Activated CD4-positive, alpha-beta T cell treated with anti-CD3 and anti-CD28 coated beads for 4 hours (primary cell): ENCODE measurements at regions not wholly inside any gene's neighbourhood (a gene's known extent, or its start where the extent isn't known, plus 50 kb on each side); places are given as distances from the start of the nearest gene placed in this dataset.

ENCODE experiments used
- DNase-seq, 2 donors: peaks; one replicate each; pipeline ENCODE4 v3.0.0-alpha.2; 2020

DNA sequence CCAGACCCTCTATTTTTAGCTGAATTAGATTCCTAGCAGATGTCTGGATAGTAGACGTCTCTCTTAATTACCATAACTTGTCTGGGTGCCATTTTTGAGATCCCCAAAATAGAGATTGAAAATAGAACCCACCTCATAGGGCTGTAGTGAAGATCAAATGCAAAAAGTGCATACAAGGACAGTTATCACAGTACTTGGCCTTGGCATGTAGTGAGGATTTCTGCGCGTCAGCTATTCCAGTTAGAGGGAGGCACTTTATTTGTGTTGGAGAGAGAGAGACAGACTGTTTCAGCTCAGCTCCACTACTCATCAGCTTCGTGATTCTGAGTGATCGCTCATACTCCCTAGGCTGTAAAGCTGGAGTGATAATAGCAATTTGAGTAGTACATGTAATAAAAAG, 59.6 kb upstream of the CDH13 start:
- DNase-seq, result no peak

DNA sequence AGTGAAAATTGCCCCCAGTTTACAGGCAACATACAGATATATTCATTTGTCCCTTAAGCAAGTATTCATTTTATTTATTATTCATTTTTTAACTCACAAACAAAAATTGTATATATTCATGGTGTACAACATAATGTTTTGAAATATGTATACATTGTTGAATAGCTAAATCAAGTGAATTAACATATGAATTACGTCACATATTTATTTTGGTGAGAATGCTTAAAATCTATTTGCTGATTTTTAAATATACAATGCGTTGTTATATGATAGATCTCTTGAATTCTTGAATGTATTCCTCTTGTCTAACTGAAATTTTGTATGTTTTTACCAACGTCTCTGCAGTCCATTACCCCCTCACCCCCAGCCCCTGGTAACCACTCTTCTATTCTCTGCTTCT, 63.4 kb upstream of the CDH13 start:
- no peak for DNase-seq

GRCh38 chr16:82562183-82562683, 64.5 kb upstream of the CDH13 start:
- no peak for DNase-seq

DNA sequence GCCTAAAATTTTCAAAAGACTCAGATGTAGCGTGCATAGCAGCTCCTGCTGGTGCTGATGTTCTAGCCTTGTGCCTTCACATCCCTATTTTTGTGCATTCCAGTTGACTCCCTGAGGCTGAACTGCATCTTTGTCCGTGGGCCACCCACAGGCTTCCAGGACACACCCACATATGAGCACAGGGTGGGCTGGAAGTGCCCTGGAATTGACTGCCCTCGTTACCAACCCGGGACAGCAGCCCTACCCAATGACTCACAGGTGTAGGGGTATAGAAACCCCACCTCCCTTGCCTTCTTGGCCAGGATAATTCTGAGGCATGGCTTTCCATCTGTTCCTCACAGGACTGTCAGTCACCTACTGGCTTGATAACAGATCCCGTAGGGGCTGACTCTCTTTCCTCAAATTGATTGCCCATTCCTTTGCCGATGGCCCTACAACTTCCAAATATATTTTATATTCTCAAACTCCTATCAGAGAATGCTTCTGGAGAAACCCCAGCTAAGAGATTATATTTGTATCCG, 65.9 kb upstream of the CDH13 start:
- no peak for DNase-seq

DNA sequence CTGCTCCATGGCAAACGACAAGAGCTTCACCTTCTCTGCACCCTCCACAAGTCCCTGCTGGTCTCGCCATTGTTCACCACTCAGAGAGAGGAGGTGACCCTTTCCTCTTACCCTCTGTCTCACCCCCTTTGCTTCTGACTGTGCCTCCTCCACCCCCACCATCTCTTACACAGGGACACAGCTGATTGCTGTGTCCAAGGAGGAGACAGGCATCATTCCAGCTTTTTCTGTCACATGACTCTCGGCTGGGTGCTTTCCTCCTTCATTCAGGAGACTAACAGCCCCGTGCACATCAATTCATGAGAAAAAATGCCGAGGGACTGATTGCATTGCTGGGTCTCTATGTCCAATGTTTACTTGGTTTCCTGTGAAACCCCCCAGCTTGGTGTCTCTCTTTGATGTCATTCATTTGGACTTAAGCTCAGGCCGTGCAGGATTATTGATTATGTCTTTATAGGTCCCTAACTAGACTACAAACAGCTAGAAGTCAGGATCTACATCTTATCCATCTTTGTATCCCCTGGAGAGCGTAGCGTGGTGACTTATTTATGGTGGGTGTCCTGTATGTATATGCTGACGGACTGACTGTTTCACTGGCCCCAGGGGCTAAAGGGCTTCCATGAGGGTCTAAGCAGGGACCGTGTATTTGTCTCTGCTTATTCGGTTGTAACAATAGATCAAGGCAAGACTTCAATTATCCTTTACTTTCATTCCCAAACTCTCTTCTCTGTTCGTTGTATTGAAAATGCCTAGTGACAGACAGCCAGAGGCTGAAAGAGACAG, 82.2 kb upstream of the CDH13 start:
- no peak for DNase-seq

- no peak for DNase-seq
These were observed 84.1 kb upstream of the CDH13 start for GRCh38 chr16:82542714-82543113.

DNA sequence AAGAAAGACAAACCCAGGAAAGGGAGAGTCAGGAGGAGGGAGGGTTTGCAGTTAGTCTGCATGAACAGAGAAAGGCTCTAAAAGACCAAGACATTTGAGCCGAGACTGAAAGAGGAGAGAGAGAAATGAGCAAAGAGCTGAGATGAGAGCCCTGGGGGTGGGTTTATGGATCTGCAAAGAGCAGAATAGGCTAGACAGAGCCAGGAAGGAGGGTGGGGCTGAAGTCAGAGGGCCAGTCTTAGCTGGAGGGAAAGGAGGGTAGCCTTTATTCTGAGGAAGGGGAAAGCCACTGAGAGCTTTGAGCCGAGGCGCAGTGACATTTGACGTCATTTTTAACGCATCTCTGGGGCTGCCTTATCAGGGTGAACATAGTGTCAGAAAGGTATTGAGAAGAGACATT, 85.7 kb upstream of the CDH13 start:
- no peak for DNase-seq

DNA sequence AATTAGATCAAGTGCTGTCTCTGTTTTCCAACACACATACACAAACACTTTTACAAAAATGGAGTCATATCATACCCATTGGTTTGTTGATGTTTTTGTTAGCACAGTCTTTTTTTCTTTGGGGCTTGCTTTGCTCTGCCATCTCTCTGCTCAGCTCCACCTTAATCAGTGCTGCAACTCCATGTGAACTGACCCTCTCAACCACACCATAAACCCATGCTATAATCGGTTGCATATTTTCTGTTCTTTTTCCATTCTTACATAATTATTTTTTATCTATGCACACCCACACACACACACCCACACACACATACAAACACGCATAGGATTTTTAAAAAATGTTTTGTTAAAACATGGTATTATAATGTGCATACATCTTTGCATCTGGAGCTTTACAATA, 91.0 kb upstream of the CDH13 start:
- no peak for DNase-seq

DNA sequence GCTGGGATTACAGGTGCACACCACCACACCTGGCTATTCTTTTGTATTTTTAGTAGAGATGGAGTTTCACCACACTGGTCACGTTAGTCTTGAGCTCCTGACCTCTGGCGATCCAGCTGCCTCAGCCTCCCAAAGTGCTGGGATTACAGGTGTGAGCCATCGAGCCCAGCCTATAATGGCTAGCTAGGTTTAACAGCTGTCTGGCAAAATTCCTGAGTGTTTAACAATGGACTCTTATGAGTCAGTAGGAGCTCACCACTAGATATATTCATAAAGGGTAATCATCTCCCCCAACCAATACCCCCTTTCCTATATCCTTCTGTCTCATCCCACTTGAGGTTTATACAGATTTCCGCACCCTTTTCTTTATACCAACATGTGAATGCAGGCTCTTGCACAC, 91.5 kb upstream of the CDH13 start:
- DNase-seq, result no peak

DNA sequence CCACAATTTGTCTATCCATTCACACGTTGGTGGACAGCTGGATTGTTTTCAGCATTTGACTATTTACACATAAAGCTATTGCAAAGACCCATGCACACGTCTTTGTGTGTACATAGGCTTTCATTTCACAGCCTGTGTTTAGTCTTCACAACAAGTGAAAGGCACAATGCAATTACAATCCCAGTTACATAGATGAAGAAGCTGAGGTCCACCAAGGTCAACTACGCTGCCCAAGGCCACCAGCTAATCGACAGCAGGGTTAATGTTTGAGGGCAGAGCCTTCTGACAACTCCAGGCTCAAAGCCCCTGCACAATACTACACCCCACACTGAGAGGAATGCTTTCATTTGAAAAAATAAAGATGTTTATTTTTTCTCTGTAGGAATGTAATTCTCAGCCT, 93.6 kb upstream of the CDH13 start:
- no peak for DNase-seq

DNA sequence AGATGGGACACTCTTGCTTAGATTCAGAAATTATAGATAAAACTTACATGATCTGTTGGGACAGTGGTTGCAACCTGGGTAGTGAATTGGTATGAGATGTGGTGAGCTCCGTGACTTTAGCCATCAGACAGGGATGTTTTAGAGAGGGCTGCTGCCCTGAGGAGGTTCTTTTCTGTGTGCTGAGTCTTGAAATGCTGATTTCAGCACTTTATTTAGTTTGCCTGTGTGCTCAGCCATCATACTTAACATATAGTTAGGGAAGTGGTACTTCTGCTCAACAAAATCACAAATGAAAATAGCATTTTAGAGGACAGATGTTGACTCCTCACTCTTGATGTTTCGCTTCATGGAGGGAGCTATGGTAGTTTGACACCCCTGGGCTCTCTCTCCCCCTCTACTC, 95.9 kb upstream of the CDH13 start:
- no peak for DNase-seq

- no peak for DNase-seq
These were observed 99.7 kb upstream of the CDH13 start for GRCh38 chr16:82527101-82527500.

DNA sequence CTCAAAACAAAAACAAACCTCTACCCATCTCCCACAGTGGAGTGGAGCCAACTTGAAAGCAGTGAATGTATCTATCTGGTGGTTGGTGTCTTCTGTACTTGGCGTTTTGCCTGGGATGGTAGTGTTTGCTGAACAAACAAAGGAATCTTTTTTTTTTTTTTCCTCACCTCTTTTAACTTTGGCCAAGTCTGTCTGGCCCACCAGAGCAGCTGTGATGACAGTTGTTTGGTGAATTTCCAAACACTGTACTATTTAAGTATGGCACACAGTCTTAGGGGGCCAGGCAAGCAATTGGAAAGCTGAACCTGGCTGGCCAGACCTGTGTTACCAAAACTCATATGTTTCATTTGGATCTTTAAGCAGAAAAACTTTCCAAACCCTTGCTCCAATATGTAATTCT, 101.8 kb upstream of the CDH13 start:
- DNase-seq, result no peak

- no peak for DNase-seq
These were observed 103.0 kb upstream of the CDH13 start for GRCh38 chr16:82523815-82524214.

DNA sequence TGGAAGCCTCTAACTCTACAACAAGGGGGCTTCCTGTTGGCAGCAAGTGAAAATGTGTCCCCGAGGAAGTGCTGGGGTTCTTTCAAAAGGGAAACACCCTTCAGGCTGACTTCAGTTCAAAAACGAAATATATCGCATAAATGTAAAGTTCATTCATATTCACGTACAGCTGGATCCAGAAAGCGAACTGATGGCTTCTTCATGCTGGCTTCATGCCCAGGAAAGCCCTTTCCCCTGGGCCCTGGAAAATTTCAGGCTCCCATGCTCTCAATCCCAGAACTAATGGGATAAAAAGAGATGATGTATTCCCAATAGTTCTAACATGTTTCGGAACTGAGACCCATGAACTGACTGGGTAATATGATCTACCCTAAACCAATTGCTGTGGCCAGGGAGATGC, 104.7 kb upstream of the CDH13 start:
- DNase-seq, result no peak

DNA sequence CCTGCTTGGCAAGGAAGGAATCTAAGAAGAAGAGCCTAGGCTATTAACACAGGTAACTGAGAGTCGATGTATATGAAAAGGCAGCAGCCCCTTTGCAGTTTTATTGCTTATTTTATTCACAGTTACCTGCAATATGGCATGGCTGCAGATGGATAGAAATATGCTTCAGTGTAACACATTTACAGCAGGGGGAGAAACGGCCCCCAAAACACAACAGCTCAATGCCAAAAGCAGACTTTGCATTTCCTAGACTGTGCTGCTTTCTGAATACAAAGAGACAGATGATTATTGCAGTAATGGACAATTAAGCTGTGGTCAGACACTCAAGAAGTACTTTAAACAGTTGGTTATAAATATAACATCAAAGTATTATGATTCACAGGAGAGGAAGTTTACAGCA, 108.0 kb upstream of the CDH13 start:
- no peak for DNase-seq

DNA sequence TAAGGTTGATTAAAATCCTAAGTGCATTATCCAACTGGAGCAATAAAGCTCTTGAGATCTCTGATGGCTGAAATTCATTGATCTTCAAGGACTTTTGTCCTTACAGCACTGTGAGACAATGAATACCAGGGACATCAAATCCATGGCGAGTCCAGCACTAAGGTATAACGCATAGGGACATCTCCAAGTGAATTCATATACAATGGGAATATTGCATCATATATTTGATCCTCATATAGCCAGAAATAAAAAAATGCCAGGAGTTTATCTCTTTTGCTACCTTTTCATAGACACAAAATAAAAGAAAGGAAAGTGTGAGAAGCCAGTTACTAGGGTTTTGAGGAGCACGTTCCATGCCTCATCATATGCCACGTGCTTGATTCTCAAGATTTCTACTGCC, 112.5 kb upstream of the CDH13 start:
- no peak for DNase-seq

DNA sequence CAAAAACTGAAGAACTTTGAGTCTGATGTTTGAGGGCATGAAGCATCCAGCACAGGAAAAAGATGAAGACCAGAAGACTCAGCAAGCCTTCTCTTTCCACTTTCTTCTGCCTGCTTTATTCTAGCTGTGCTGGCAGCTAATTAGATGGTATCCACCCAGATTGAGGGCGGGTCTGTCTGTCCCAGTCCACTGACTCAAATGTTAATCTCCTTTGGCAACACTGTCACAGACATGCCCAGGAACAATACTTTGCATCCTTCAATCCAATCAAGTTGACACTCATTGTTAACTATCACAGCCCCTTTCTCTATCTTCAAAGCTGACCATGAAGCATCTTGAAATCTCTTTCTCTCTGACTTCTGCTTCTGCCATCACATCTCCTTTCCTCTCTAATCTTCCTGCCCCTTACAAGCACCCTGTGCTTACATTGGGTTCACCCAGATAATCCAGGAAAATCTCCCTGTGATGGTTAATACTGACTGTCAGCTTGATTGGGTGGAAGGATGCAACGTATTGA, 115.9 kb upstream of the CDH13 start:
- no peak for DNase-seq

GRCh38 chr16:82509691-82510430, 116.9 kb upstream of the CDH13 start:
- no peak for DNase-seq

- no peak for DNase-seq
These were observed 119.8 kb upstream of the CDH13 start for GRCh38 chr16:82506692-82507670.

- DNase-seq, result no peak
These were observed 121.9 kb upstream of the CDH13 start for GRCh38 chr16:82504836-82505235.

DNA sequence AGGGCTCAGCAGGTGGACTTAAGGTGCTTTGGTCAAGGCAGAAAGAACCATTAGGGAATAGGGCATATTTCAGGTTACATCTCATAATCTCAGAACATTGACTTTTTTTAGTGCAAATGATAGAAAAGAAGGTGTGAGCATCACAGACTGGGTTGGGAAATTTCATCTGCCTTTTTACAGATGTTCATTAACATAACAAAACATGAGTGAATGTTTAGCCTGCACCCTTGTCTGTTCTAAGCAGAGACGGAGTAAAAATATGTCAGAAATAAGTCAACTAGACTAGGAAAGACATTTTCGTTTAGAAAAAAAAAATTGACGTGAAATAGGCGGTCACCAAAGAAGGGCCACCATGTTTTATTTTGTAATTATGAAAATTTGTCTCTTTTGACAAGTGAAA, 127.5 kb upstream of the CDH13 start:
- DNase-seq, result no peak

- DNase-seq, result no peak
These were observed 129.6 kb upstream of the CDH13 start for GRCh38 chr16:82497139-82497538.
